HG02981 (cell line): ENCODE measurements at regions not wholly inside any gene's neighbourhood (a gene's known extent, or its start where the extent isn't known, plus 50 kb on each side); places are given as distances from the start of the nearest gene placed in this dataset.
"Not testable (repeated sequence)": the region's sequence is repeated elsewhere in the genome, so short reads cannot be mapped to it uniquely, and the experiment has no call there.

ENCODE experiments used
- ATAC-seq: cut with Tn5 transposase; IDR thresholded peaks from one replicate; pipeline ENCODE4 v1.9.1; 2021; ENCODE audit warnings: mild to moderate bottlenecking, moderate library complexity; ENCODE audit not compliant: unreplicated experiment

DNA sequence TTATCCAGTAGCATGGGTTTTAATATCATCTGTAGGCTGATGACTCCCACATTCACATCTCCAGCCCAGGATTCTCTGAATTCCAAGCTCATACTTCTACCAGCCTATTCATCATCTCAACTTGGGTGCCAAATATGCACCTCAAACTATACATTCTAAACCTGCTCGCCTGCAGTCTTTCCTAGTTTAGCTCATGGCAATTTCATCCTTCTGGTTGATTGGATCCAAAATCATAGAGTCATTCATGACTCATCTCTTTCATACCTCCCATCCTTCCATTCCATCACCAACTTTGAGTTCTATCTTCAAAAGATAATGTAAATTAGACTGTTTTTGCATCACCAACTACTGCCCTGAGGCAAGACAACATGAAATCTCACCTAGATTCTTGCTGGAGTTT lies 99.7 kb upstream of the EGLN3 start:
- no peak for ATAC-seq

GRCh38 chr14:34049790-34050189 lies 98.9 kb upstream of the EGLN3 start:
- no peak for ATAC-seq

GRCh38 chr14:34049187-34049586 lies 98.3 kb upstream of the EGLN3 start:
- not testable (repeated sequence) for ATAC-seq

DNA sequence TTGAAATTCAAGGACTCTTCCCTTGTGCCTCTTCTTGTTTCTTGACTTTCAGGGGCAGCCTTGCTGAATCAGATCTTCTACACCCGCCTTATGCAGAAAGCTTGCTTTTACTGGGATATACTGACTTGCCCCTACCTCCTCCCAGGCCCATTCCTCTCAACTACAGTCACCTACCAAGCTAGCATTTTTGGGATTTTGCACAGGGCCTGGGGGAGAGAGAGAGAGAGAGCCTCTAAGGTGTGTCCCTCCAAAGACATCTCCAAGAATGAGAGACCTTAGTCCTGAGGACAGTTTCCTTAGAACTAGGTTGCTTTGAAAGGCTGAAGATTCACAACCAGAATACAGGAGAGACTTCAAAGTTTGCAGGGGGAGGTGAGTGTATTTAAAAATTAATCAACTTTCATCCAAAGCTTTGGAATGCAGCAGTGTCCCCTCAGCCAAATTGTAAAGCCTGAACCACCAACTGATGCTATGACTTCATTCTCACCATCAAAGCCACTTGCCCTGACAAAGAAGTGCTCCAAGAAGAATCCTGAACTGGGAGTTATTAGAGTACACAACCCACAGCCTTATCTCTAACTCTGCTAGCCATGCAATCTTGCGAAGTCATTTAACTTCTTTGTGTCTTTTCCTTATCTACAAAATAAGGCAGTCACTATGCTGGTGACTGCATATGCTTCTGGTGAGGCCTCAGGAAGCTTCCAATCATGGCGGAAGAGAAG lies 96.1 kb upstream of the EGLN3 start:
- ATAC-seq = no peak

DNA sequence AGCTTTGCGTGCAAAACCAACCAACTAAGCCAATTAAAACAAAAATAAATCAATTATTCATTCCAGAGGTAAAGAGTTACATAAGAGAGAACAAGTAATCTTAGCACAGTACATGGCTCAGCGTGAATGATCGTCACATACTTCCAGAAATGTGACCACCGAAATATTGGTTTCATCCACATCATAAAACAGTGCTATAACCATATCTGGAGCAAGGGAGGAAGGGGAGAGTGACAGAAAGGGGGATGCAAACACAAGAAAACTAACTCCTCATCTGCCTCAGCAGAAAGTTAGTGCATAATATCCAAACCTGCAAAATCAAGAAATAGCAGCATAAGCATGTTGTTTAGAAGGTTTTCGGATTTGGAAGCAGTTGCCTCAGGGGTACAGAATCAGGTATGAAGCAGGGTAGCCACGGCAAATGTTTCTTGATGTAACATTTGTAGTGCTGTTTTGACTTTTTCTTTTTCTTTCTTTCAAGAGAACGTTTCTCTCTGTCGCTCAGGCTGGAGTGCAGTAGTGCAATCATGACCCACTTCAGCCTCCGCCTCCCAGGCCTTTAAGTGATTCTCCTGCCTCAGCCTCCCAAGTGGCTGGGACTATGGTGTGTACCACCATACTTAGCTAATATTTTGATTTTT lies 93.9 kb upstream of the EGLN3 start:
- ATAC-seq = no peak

DNA sequence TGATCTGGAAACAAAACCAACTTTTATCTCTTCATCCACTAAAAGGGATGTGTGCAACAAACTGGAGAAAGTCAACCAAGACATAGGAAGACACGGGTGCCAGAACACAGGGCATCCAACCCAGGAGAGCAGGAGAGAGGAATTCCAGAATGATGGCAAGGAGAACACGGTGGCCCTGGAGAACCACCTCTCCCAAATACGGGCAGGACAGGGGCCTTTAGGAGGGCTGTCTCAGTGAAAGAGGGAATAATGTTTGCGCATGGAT lies 93.4 kb upstream of the EGLN3 start:
- no peak for ATAC-seq

DNA sequence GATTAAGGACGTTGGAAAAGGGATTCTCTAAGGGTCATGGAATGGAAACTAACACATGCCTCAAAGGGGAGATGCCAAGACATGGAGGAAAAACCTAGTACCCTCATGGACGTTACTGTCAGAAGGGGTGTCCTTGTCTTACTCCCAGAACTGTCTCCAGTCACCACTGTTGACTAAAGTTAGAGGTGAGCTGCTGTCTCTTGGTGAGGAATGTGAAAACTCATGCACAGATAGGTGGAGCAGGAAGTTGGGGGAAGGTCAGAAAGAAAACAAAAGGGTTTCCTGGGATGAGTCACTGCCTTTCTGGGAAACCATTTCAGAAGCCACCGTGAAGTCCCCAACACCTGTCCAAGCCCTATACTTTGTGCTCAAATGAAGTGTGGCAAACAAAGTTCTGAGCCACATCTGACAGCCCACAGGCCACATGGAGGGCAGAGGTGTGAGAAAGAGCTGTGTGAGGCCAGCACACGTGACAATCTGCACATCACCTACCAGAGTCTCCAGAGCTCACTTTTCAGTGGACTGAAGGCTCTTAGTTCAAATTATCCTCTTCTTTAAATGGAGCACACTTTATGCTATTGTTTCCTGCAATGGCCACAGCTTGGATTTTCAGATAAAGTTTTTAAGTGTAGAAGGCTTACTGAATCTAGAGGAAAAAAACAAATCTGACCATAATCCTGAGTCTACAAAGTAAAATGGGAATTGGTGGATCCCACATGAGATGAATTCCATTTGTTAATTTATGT lies 92.9 kb upstream of the EGLN3 start:
- ATAC-seq = peak; percentile 88

GRCh38 chr14:34041220-34041619 lies 90.3 kb upstream of the EGLN3 start:
- no peak for ATAC-seq

DNA sequence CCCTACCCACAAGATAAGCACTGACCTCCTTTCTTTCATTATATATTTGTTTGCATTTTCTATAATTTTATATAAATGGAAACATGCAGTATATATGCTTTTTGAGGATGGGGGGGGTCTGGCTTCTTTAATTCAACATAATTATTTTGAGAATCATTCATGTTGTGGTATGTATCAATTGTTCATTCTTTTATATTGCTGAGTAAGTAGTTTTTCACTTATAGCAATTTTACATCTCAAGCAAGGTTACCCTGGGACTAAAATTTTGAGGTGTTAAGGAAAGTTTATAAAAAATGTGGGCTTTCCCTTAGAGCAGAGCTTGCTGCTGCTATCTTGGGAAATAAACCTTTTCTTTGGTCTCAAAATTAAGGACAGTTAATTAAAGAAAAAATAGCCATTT lies 89.9 kb upstream of the EGLN3 start:
- no peak for ATAC-seq

DNA sequence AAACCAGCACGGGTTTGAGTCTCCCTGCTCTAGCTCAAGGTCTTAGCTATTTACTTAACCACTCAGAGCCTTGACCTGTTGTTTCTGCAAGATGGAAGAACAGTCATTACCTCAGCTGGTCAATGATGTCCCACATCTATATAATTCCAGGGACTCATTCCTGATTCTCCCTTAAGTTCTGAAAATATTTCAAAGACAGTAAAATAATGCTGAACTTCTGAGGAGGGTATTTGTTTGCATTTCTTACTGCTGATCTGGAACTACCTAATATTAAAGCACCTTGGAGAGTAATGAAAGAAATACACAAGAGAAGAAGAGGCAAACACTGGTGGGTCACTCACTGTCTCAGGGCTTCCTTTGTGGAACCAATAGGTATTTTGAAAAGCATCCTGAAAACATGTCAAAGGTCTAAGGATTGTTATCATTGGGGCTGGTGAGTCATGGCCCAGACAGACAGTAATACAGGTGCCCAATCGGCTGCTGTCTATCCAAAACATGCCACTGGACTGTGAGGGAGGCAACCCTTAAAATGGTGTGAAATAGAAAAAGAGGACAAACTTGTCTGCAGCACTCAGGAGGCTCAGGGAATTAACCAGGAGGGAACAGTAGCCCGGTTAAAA lies 88.7 kb upstream of the EGLN3 start:
- no peak for ATAC-seq

GRCh38 chr14:34038358-34039057 lies 87.6 kb upstream of the EGLN3 start:
- ATAC-seq = no peak

DNA sequence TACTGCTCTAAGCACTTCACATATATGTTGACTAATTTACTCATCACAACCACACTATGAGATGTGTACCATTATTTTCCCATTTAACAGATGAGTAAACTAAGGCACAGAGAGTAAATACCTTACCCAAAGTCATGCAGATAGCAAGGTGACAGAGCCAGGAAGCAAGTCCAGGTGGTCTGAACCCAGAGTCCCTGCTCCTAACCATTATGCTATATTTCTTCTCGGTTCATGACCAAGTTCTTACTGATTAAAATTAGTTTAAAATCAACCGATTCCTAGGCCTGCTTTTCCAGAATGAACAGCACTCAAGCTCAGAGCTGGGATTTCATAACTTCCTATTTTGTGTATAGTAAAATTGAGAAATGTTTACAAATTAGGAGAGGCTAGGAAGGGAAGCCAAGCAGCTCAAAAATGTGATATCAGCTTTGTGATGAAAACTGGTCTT lies 85.5 kb upstream of the EGLN3 start:
- no peak for ATAC-seq

GRCh38 chr14:34035934-34036250 lies 85.0 kb upstream of the EGLN3 start:
- ATAC-seq = no peak

GRCh38 chr14:34035177-34035933 lies 84.5 kb upstream of the EGLN3 start:
- no peak for ATAC-seq

DNA sequence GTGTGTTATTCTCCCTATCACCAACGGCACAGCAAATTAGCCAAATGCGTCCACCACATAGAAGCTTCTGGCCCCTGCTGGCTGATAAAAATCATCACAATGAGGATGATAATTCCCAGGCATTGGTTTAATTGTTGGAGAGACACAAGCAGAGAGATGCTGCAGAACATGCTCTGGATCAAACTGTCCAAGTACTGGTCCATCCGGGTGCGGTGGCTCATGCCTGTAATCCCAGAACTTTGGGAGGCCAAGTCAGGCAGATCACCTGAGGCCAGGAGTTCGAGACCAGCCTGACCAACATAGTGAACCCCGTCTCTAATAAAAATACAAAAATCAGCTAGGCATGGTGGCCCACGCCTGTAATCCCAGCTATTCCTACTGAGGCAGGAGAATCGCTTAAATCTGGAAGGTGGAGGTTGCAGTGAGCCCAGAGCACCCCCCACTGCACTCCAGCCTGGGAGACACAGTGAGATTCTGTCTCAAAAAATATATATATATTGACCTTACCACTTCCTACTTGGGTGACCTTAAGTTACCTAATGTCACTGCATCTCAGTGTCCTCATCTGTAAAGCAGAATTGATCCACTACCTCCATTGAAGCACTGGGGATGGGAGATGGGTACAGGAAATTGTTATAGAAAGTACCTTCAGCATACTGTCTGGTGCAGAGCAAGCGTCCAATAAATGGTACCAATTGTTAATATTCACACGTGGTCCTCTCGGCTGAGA lies 83.7 kb upstream of the EGLN3 start:
- no peak for ATAC-seq

- no peak for ATAC-seq
These were observed 81.8 kb upstream of the EGLN3 start for GRCh38 chr14:34032720-34033119.

- no peak for ATAC-seq
These were observed 80.0 kb upstream of the EGLN3 start for GRCh38 chr14:34030864-34031263.

- no peak for ATAC-seq
These were observed 79.1 kb upstream of the EGLN3 start for GRCh38 chr14:34029921-34030334.

GRCh38 chr14:34027990-34028495 lies 77.2 kb upstream of the EGLN3 start:
- no peak for ATAC-seq
